HFFc6 (cell line): ENCODE measurements at regions not wholly inside any gene's neighbourhood (a gene's known extent, or its start where the extent isn't known, plus 50 kb on each side); places are given as distances from the start of the nearest gene placed in this dataset.

Experiments used
- DNase-seq: peaks from one replicate; pipeline ENCODE4 v3.0.0-alpha.2; 2018
- H3K27ac Mint-ChIP-seq: 2 replicates; pipeline ENCODE4 v1.8.0; 2020; ENCODE audit warnings: mild to moderate bottlenecking, mixed read lengths
- H3K27me3 Mint-ChIP-seq: 2 replicates; pipeline ENCODE4 v1.8.0; 2021; ENCODE audit warnings: mild to moderate bottlenecking, moderate library complexity, mixed read lengths; ENCODE audit not compliant: insufficient read depth
- H3K36me3 Mint-ChIP-seq: 2 replicates; pipeline ENCODE4 v1.8.0; 2021; ENCODE audit warnings: low read depth, mixed read lengths
- H3K4me1 Mint-ChIP-seq: 2 replicates; pipeline ENCODE4 v1.8.0; 2020; ENCODE audit warnings: low read depth, mixed read lengths
- H3K4me3 Mint-ChIP-seq: 2 replicates; pipeline ENCODE4 v1.8.0; 2020; ENCODE audit warnings: mild to moderate bottlenecking, moderate library complexity, mixed read lengths
- H3K9me3 Mint-ChIP-seq: 2 replicates; pipeline ENCODE4 v1.8.0; 2020; ENCODE audit warnings: mild to moderate bottlenecking, mixed read lengths
- CTCF ChIP-seq: fragments of 200-600 bp; sonication (generic); IDR thresholded peaks from 2 replicates; pipeline ENCODE4 v1.5.0; 2021; ENCODE audit warnings: antibody characterized with exemption, mild to moderate bottlenecking

GRCh38 chr14:83133981-83134645, 1600.5 kb upstream of the SEL1L start:
- Mint-ChIP-seq H3K27ac (no peak overlapping the region), H3K36me3 (no peaks in the 10 kb centered on the region), H3K4me3 (no peak overlapping the region), H3K27me3 (peaks cover 2% of the 10 kb centered on the region; the same call in 1 of the 2 replicates), H3K9me3 (peaks cover 3% of the 10 kb centered on the region; the same call in 1 of the 2 replicates), H3K4me1 (no peaks in the 10 kb centered on the region)
- no peak for DNase-seq
- TF ChIP-seq CTCF = no peak

DNA sequence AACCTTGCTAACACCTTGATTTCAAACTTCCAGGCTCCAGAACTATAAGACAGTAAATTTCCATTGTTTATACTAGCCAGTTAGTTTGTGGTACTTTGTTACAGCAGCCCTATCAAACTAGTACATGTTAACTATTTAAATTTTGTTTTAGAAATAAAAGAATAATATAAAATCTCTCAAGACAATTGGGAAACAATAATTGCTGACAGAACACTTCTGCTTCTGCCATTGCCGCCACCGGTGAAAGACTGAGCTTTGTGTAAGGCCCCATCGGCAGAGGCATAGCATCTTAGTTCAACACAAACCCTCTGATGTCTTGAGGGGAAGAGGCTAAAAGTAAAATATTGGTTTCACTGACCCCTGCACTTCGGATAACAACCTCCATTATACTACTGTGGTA, 1607.1 kb upstream of the SEL1L start:
- H3K27me3 Mint-ChIP-seq = no peaks in the 10 kb centered on the region
- DNase-seq = no peak
- no peak for TF ChIP-seq CTCF

DNA sequence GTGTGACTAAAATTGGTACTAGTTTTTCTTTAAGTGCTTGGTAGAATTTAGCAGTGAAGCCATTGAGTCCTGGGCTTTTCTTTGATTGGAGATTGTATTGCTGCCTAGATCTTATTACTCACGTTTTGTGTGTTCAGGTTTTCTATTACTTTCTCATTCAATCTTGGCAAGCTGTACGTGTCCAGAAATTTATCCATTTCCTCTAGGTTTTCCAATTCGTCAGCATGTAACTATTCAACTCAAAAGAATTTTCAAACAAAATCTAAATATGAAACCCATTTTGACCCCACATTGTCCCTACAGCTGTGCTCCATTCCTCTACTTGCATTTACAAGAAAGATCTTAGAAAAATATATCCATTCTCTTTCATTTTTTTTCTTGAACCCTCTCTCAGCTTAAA, 1613.4 kb upstream of the SEL1L start:
- DNase-seq = no peak
- Mint-ChIP-seq H3K4me3 (no peak overlapping the region), H3K27ac (no peak overlapping the region), H3K9me3 (peaks cover 36% of the 10 kb centered on the region), H3K4me1 (no peaks in the 10 kb centered on the region), H3K27me3 (no peaks in the 10 kb centered on the region; the same call in 1 of the 2 replicates), H3K36me3 (no peaks in the 10 kb centered on the region)
- no peak for TF ChIP-seq CTCF

More for the DNA sequence above, 1607.1 kb upstream of the SEL1L start:
- H3K27ac Mint-ChIP-seq = no peak overlapping the region
- no peak overlapping the region for H3K4me3 Mint-ChIP-seq
- H3K36me3 Mint-ChIP-seq = no peaks in the 10 kb centered on the region
- H3K4me1 Mint-ChIP-seq = no peaks in the 10 kb centered on the region
- peaks cover 19% of the 10 kb centered on the region for H3K9me3 Mint-ChIP-seq

DNA sequence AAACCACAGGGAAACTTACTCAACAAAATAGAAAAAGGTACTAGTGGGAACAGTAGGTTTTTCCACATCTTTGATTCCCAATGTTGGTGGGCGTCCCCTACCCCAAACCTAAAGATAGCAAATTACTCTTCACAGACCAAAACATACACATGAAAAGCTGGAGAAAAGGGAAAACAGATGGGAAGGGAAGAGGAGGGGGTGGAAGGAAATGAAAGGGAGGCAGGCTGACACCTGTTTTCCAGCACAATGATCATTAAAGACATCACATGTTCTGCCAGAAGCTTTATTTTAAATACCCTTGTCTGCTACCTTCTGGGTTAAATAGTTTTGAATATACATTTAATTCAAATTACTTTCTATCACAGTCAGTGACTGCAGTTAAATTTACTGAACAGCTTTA, 1617.9 kb upstream of the SEL1L start:
- no peaks in the 10 kb centered on the region for H3K36me3 Mint-ChIP-seq
- no peak for TF ChIP-seq CTCF
- peaks cover 25% of the 10 kb centered on the region for H3K9me3 Mint-ChIP-seq
- no peak for DNase-seq
- no peak overlapping the region for H3K4me3 Mint-ChIP-seq
- no peaks in the 10 kb centered on the region for H3K4me1 Mint-ChIP-seq
- no peaks in the 10 kb centered on the region; the same call in 1 of the 2 replicates for H3K27me3 Mint-ChIP-seq
- H3K27ac Mint-ChIP-seq = no peak overlapping the region

GRCh38 chr14:83153081-83153480, 1619.4 kb upstream of the SEL1L start:
- Mint-ChIP-seq H3K36me3 (no peaks in the 10 kb centered on the region), H3K4me1 (no peaks in the 10 kb centered on the region), H3K27ac (no peak overlapping the region), H3K27me3 (no peaks in the 10 kb centered on the region; the same call in 1 of the 2 replicates), H3K4me3 (no peak overlapping the region), H3K9me3 (peaks cover 22% of the 10 kb centered on the region)
- no peak for DNase-seq
- no peak for TF ChIP-seq CTCF
